Common myeloid progenitor, CD34-positive (primary cell): ENCODE measurements at regions not wholly inside any gene's neighbourhood (a gene's known extent, or its start where the extent isn't known, plus 50 kb on each side); places are given as distances from the start of the nearest gene placed in this dataset.

Experiments
- CTCF ChIA-PET: fragments of 350-600 bp; sonication (Branson Sonifier 250); formaldehyde crosslinking; loops from one replicate; lab custom pipeline; 2021; ENCODE audit warnings: antibody characterized with exemption; lab: Charles Lee
- POLR2A ChIA-PET: fragments of 350-600 bp; sonication (Branson Sonifier 250); formaldehyde crosslinking; loops from one replicate; lab custom pipeline; 2021; ENCODE audit warnings: antibody characterized with exemption; lab: Charles Lee
- DNase-seq, 3 donors: peaks; one replicate each; pipeline versions ENCODE4 v3.0.0 to v3.0.0-alpha.2; 2013
- H3K27ac ChIP-seq, 2 experiments: 1 replicate in 1 of 2; 2 replicates in 1 of 2; pipeline ENCODE4 v1.7.0; 2013; ENCODE audit warnings: inconsistent platforms in 2 of 2, low read length in 2 of 2, mild to moderate bottlenecking in 2 of 2, low read depth in 1 of 2, moderate library complexity in 1 of 2; ENCODE audit not compliant: severe bottlenecking in 2 of 2, insufficient read depth in 1 of 2, poor library complexity in 1 of 2
- H3K27me3 ChIP-seq, 5 experiments: replicated peaks in 2 of 5; 1 replicate in 3 of 5; 2 replicates in 2 of 5; pipeline versions ENCODE4 v1.6.1 to v1.7.0; 2013; ENCODE audit warnings: low read length in 4 of 5, mild to moderate bottlenecking in 2 of 5, moderate library complexity in 2 of 5, inconsistent platforms in 1 of 5; ENCODE audit not compliant: insufficient read depth in 5 of 5, control insufficient read depth in 4 of 5
- H3K36me3 ChIP-seq, 4 experiments: 1 replicate in 2 of 4; 2 replicates in 2 of 4; pipeline versions ENCODE4 v1.6.1 to v1.7.0; 2013; ENCODE audit warnings: low read length in 3 of 4, control low read depth in 1 of 4, mild to moderate bottlenecking in 1 of 4; ENCODE audit not compliant: control insufficient read depth in 4 of 4, insufficient read depth in 4 of 4
- H3K4me1 ChIP-seq, 4 experiments: 1 replicate in 3 of 4; 2 replicates in 1 of 4; pipeline versions ENCODE4 v1.6.1 to v1.7.1; 2013; ENCODE audit warnings: low read length in 3 of 4, mild to moderate bottlenecking in 3 of 4, control low read depth in 1 of 4, inconsistent platforms in 1 of 4, moderate library complexity in 1 of 4; ENCODE audit not compliant: control insufficient read depth in 4 of 4, insufficient read depth in 4 of 4; ENCODE audit errors: control extremely low read depth in 1 of 4
- H3K4me3 ChIP-seq, 7 experiments: 1 replicate in 4 of 7; 2 replicates in 3 of 7; pipeline versions ENCODE4 v1.5.1 to v1.7.0; 2013; ENCODE audit warnings: mild to moderate bottlenecking in 7 of 7, low read length in 6 of 7, moderate library complexity in 6 of 7, inconsistent platforms in 2 of 7, low read depth in 2 of 7, control low read depth in 1 of 7; ENCODE audit not compliant: insufficient read depth in 4 of 7, control insufficient read depth in 1 of 7; ENCODE audit errors: extremely low read depth in 1 of 7
- H3K9me3 ChIP-seq, 5 experiments: 1 replicate in 4 of 5; 2 replicates in 1 of 5; pipeline versions ENCODE4 v1.6.1 to v1.7.1; 2013; ENCODE audit warnings: low read length in 4 of 5, mild to moderate bottlenecking in 2 of 5, inconsistent platforms in 1 of 5, low read depth in 1 of 5, moderate library complexity in 1 of 5; ENCODE audit not compliant: control insufficient read depth in 4 of 5, insufficient read depth in 2 of 5; ENCODE audit errors: control extremely low read depth in 1 of 5
- WGBS: methylation state at CpG from one replicate; pipeline ENCODE4 v1.1.5; 2013; ENCODE audit not compliant: insufficient coverage; 5-methylcytosine and 5-hydroxymethylcytosine counted together

- no peaks in the 10 kb centered on the region for H3K27me3 ChIP-seq
- WGBS = 100% methylated on average over 1 of the region's 2 CpGs
- no peaks in the 10 kb centered on the region for H3K36me3 ChIP-seq
- DNase-seq = no peak
- ChIA-PET CTCF (no interaction called here), POLR2A (no interaction called here)
- H3K9me3 ChIP-seq = no peaks in the 10 kb centered on the region
- H3K4me1 ChIP-seq = no peaks in the 10 kb centered on the region
- H3K4me3 ChIP-seq = no peak overlapping the region
- H3K27ac ChIP-seq = no peak overlapping the region
Measured at GRCh38 chr9:8168916-8169438, 369.4 kb upstream of the DMAC1 start.

- 100% methylated on average over 1 of the region's 1 CpG for WGBS
- no peaks in the 10 kb centered on the region for H3K27me3 ChIP-seq
- CTCF ChIA-PET = no interaction called here
- H3K4me1 ChIP-seq = no peaks in the 10 kb centered on the region
- POLR2A ChIA-PET = no interaction called here
- H3K27ac ChIP-seq = no peak overlapping the region
- DNase-seq = no peak
- no peak overlapping the region for H3K4me3 ChIP-seq
- H3K9me3 ChIP-seq = no peaks in the 10 kb centered on the region
- H3K36me3 ChIP-seq = no peaks in the 10 kb centered on the region
Measured at GRCh38 chr9:8160787-8161186, 361.2 kb upstream of the DMAC1 start.

- POLR2A ChIA-PET = no interaction called here
Measured at GRCh38 chr9:8158574-8158973, 359.0 kb upstream of the DMAC1 start.

GRCh38 chr9:8157683-8158324, 358.2 kb upstream of the DMAC1 start:
- Histone ChIP-seq H3K27ac (no peak overlapping the region), H3K4me1 (no peaks in the 10 kb centered on the region), H3K27me3 (no peaks in the 10 kb centered on the region), H3K4me3 (no peak overlapping the region), H3K36me3 (no peaks in the 10 kb centered on the region), H3K9me3 (peaks cover 0 to 6% (median 0%) of the 10 kb centered on the region in 5 experiments)
- POLR2A ChIA-PET = interaction anchor here (0.6 kb wide), 1 partner anchor 46 kb away, joined by 3 read pairs; no protein-coding TSS in a partner anchor
- DNase-seq = no peak
- 100% methylated on average over 1 of the region's 3 CpGs for WGBS
- CTCF ChIA-PET = no interaction called here

More at GRCh38 chr9:8158574-8158973, 359.0 kb upstream of the DMAC1 start:
- H3K9me3 ChIP-seq = peaks cover 0 to 1% (median 0%) of the 10 kb centered on the region in 5 experiments
- 100% methylated on average over 1 of the region's 2 CpGs for WGBS
- H3K27me3 ChIP-seq = no peaks in the 10 kb centered on the region
- CTCF ChIA-PET = no interaction called here
- no peak for DNase-seq
- no peaks in the 10 kb centered on the region for H3K36me3 ChIP-seq
- H3K4me3 ChIP-seq = no peak overlapping the region
- H3K4me1 ChIP-seq = no peaks in the 10 kb centered on the region
- H3K27ac ChIP-seq = no peak overlapping the region

GRCh38 chr9:8156346-8156745, 356.8 kb upstream of the DMAC1 start:
- POLR2A ChIA-PET = no interaction called here
- Histone ChIP-seq H3K9me3 (peaks cover 0 to 6% (median 0%) of the 10 kb centered on the region in 5 experiments), H3K36me3 (no peaks in the 10 kb centered on the region), H3K4me1 (no peaks in the 10 kb centered on the region), H3K4me3 (no peak overlapping the region), H3K27ac (no peak overlapping the region), H3K27me3 (no peaks in the 10 kb centered on the region)
- CTCF ChIA-PET = no interaction called here
- 100% methylated on average over 1 of the region's 2 CpGs for WGBS
- no peak for DNase-seq

- CTCF ChIA-PET = no interaction called here
- no peak overlapping the region for H3K27ac ChIP-seq
- no peaks in the 10 kb centered on the region for H3K27me3 ChIP-seq
- H3K4me3 ChIP-seq = no peak overlapping the region
- POLR2A ChIA-PET = no interaction called here
- 94% methylated on average over 2 of the region's 5 CpGs for WGBS
- peaks cover 0 to 6% (median 0%) of the 10 kb centered on the region in 5 experiments for H3K9me3 ChIP-seq
- no peaks in the 10 kb centered on the region for H3K4me1 ChIP-seq
- no peak for DNase-seq
- no peaks in the 10 kb centered on the region for H3K36me3 ChIP-seq
Measured at GRCh38 chr9:8155706-8156105, 356.1 kb upstream of the DMAC1 start.

GRCh38 chr9:8143677-8144076, 344.1 kb upstream of the DMAC1 start:
- 100% methylated on average over 2 of the region's 3 CpGs for WGBS
- H3K27ac ChIP-seq = no peak overlapping the region
- no peak overlapping the region for H3K4me3 ChIP-seq
- no peaks in the 10 kb centered on the region for H3K27me3 ChIP-seq
- no peaks in the 10 kb centered on the region for H3K9me3 ChIP-seq
- CTCF ChIA-PET = no interaction called here
- no peaks in the 10 kb centered on the region for H3K4me1 ChIP-seq
- POLR2A ChIA-PET = no interaction called here
- no peaks in the 10 kb centered on the region for H3K36me3 ChIP-seq
- DNase-seq = no peak
